Large intestine (tissue), 3 donors: ENCODE measurements at regions not wholly inside any gene's neighbourhood (a gene's known extent, or its start where the extent isn't known, plus 50 kb on each side); places are given as distances from the start of the nearest gene placed in this dataset.
"Not testable (repeated sequence)": the region's sequence is repeated elsewhere in the genome, so short reads cannot be mapped to it uniquely, and the experiment has no call there.

ENCODE experiments used
- DNase-seq, 2 donors: peaks; one replicate each; pipeline versions ENCODE4 v3.0.0 to v3.0.0-alpha.2; 2013
- H3K27ac ChIP-seq: one replicate; pipeline ENCODE4 v1.5.1; 2013; ENCODE audit warnings: low read length
- H3K27me3 ChIP-seq: 2 replicates; pipeline ENCODE4 v1.6.1; 2013; ENCODE audit warnings: low read length; ENCODE audit not compliant: control insufficient read depth, insufficient read depth
- H3K36me3 ChIP-seq: 2 replicates; pipeline ENCODE4 v1.6.1; 2013; ENCODE audit warnings: low read length; ENCODE audit not compliant: control insufficient read depth, insufficient read depth
- H3K4me1 ChIP-seq: one replicate; pipeline ENCODE4 v1.6.1; 2013; ENCODE audit warnings: low read length; ENCODE audit not compliant: control insufficient read depth, insufficient read depth
- H3K4me3 ChIP-seq: one replicate; pipeline ENCODE4 v1.5.1; 2013; ENCODE audit warnings: low read length
- H3K9me3 ChIP-seq: one replicate; pipeline ENCODE4 v1.6.1; 2013; ENCODE audit warnings: mild to moderate bottlenecking, low read depth, low read length, moderate library complexity; ENCODE audit not compliant: control insufficient read depth
- WGBS: methylation state at CpG from one replicate; pipeline ENCODE4 v1.1.5; 2013; ENCODE audit warnings: low lambda C conversion rate; ENCODE audit not compliant: insufficient coverage; 5-methylcytosine and 5-hydroxymethylcytosine counted together

DNA sequence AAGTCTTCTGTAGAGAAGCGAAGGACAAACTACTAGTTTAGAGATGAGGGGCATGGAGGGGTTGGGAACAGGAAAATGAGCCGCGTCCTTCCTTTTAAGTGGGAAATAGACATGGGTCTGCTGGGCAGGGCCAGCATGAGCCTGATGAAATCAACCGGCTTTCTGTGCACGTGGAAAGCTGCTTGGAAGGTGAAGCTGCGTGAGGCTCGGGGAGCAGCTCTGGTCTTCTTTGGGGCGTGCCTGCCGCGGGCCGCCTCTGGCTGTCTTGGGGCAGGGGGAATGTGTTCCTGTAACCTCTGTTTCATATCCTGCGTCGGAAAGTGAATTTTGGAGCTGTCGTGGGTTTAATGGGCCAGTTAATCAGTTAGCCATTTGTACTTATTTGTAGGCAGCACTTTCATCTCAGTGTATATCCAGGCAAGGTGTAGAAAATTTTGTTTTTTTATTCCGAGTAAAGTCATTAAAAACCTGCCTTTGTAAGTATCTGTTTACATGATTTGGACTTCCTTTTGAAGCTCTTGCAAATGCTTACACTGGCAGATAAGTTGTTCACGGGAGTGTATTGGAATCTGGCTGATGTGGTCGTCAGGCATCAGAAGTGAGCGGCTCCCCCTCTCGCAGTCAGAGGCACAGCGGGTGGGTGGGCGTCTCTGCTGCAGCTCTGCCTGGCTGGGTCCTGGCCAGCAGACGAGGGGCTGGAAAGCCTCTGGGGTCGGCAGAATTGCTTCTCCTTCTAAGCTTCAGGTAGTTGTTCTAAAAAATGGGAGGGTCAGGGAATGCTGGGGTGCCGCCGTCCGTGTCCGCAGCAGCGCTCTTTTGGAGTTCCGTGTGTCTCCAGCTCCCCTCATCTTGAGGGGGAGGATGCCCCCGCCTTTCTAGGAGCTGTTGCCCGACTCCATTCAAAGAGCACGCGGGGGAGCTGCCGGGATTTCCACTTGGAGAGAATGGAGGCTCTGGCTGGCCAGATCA, 70.5 kb upstream of the HGFAC start:
- H3K27ac ChIP-seq: no peak overlapping the region
- H3K4me1 ChIP-seq: peaks cover 11% of the 10 kb centered on the region

DNA sequence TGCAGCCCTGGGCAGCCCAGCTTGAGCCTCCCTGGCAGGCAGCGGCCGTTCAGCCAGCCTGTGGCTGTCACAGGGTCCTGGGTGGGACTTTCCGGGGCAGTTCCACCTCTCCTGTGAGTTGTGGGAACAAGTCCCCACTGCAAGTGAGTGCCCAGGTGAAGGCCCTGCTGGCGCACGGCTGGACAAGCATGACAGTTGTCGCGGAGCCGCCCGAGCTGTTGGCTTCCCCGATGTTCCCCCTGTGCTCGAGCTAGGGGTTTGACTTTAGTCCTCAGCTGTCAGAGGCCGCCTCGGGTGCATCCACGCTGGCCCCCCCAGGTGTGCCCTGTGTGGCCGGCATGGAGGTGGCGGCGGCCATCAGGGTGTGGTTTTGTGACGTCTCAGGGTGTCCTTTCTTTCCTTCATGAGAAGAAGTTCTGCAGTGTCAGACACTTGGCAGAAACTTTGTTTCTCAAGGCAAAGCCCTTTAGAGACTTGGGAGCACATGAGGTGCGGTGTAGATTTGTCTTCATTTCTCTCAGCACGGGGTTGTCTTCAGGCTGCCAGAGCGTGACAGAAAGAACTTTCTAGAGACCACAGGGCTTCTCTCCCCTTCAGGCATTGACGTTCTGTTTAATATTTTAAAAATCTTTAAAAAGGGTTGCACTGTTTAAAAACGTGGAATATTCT, 69.4 kb upstream of the HGFAC start:
- Histone ChIP-seq H3K27ac (no peak overlapping the region), H3K36me3 (peaks cover 8% of the 10 kb centered on the region), H3K4me3 (no peak overlapping the region), H3K27me3 (no peaks in the 10 kb centered on the region), H3K4me1 (peaks cover 7% of the 10 kb centered on the region), H3K9me3 (no peaks in the 10 kb centered on the region)
- DNase-seq: no peak
- WGBS: 86% methylated on average over 1 of the region's 23 CpGs

More for the DNA sequence above, 70.5 kb upstream of the HGFAC start:
- no peak for DNase-seq
- WGBS: 100% methylated on average over 1 of the region's 34 CpGs
- H3K9me3 ChIP-seq: no peaks in the 10 kb centered on the region
- peaks cover 7% of the 10 kb centered on the region for H3K36me3 ChIP-seq
- H3K4me3 ChIP-seq: no peak overlapping the region
- H3K27me3 ChIP-seq: no peaks in the 10 kb centered on the region

DNA sequence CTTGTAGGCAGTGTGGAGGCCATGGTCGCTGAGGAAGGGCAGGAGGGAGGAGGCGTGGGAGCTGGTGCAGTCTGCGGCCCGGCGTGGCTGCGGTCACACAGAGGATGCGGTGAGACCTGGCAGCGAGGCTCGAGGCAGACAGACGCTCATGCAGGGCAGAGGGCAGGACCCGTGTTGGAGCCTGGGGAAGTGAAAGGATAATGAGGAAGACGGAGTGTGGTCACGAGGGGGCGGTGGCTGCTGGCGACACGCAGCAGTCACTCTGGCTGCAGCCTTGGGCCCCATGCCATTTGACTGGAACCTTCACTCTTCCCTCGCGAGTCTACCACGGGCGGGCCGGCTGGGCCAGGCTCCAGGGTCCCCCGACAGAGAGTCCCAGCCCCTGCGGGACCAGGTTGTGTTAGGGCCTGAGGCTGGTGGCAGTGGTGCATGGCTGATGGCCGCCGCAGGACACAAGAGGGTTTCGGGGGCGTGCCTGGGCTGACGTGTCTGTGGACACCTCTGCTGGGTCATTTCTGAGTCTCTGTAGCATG, 68.8 kb upstream of the HGFAC start:
- WGBS: 93% methylated on average over 2 of the region's 28 CpGs
- H3K4me3 ChIP-seq: no peak overlapping the region
- peaks cover 7% of the 10 kb centered on the region for H3K4me1 ChIP-seq
- peaks cover 8% of the 10 kb centered on the region for H3K36me3 ChIP-seq
- H3K9me3 ChIP-seq: no peaks in the 10 kb centered on the region
- H3K27me3 ChIP-seq: no peaks in the 10 kb centered on the region
- H3K27ac ChIP-seq: no peak overlapping the region
- DNase-seq: no peak

DNA sequence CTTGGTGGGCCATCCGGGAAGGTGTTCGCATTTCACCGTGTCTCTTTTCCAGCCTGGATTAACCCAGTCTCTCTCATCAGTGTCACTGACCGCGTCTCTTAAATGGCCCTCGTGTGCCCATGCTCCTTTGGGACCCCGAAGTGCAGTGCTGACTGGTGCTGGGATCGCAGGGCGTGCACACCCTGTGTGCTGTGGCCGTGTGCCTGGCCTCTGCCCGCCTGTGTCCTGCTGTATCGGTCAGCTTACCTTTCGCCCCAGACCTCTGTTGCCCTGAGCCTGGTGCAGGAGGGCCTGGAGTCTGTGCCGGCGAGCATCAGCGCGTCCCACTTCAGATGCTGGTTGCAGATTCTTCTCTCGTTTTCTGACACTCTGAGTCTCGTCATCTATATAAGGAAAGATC, 68.3 kb upstream of the HGFAC start:
- Histone ChIP-seq H3K4me3 (no peak overlapping the region), H3K4me1 (peaks cover 7% of the 10 kb centered on the region), H3K9me3 (no peaks in the 10 kb centered on the region), H3K36me3 (peaks cover 8% of the 10 kb centered on the region), H3K27ac (no peak overlapping the region), H3K27me3 (no peaks in the 10 kb centered on the region)
- no peak for DNase-seq
- no CpG with 5 or more reads among the region's 19 CpGs for WGBS

DNA sequence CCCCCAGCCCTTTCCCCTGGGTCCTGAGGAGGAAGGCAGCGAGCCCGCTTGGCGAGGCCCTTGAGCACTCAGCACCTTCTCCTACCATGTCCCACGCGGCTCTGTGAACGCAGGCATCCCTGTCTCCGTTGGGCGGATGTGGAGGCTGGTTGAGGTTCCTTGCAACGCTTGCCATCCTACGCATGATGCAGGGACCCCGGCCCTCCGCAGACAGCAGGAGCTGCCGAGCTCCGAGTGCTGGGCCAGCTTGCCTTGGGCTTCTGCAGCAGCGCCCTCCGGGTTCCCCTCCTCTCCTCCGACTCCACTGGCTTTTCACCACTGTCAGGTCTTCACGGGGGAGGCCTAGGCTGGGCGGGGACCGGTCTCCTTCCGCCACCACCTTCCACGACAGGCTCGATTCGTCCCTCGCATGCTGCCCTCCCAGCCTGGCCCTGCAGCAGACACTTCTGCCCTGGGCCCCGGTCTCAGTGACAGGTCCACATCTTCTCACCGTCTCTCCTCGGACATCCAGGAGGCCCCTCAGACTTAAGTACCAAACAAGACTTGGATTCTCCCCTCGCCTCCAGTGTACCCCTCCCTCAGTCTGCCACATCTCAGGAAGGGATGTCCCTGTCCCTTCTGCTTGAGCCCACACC, 67.6 kb upstream of the HGFAC start:
- H3K27me3 ChIP-seq: no peaks in the 10 kb centered on the region
- H3K4me3 ChIP-seq: no peak overlapping the region
- DNase-seq: no peak
- peaks cover 7% of the 10 kb centered on the region for H3K4me1 ChIP-seq
- no peak overlapping the region for H3K27ac ChIP-seq
- H3K36me3 ChIP-seq: peaks cover 8% of the 10 kb centered on the region
- H3K9me3 ChIP-seq: no peaks in the 10 kb centered on the region
- no CpG with 5 or more reads among the region's 29 CpGs for WGBS

DNA sequence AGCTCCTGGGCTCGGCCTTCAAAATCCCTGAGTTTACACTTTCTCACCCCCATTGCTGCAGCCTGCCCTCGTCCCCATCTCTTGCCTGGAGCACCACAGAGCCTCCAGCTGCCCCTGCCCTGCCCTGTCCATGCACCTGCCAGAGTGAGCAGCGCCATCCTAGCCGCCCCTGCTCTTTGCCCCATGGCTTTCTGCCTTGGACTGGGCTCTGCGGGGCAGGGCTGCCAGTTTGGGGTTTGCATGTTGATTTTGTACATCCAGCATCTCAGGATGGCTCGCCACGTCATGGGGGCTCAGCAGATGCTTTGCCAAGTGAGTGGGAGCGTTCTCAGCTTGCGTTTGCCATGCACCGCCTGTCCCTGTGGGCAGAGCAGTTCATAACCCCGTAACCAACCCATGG, 67.1 kb upstream of the HGFAC start:
- no CpG with 5 or more reads among the region's 11 CpGs for WGBS
- Histone ChIP-seq H3K27ac (no peak overlapping the region), H3K4me1 (peaks cover 5% of the 10 kb centered on the region), H3K4me3 (no peak overlapping the region), H3K27me3 (no peaks in the 10 kb centered on the region), H3K36me3 (peaks cover 8% of the 10 kb centered on the region), H3K9me3 (no peaks in the 10 kb centered on the region)
- no peak for DNase-seq

DNA sequence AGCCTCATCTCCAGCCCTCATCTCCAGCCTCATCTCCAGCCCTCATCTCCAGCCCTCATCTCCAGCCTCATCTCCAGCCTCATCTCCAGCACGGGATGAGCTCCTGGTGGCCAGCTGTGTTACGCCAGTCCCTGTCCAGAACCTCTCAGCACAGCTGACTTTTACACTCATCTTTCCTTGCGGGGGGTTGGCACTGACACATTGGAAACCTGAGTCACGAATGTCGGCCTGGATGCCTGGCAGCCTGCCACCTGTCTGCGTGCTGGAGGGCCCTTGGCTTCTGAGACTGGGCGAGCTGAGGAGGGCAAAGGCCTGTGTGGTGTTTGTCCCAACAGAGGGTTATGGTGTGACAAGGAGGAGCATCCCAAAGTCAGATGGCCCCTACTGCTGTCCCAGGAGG, 66.1 kb upstream of the HGFAC start:
- Histone ChIP-seq H3K36me3 (peaks cover 8% of the 10 kb centered on the region), H3K27ac (no peak overlapping the region), H3K4me1 (no peaks in the 10 kb centered on the region), H3K9me3 (peaks cover 6% of the 10 kb centered on the region), H3K27me3 (no peaks in the 10 kb centered on the region), H3K4me3 (no peak overlapping the region)
- DNase-seq: no peak
- WGBS: no CpG with 5 or more reads among the region's 7 CpGs

DNA sequence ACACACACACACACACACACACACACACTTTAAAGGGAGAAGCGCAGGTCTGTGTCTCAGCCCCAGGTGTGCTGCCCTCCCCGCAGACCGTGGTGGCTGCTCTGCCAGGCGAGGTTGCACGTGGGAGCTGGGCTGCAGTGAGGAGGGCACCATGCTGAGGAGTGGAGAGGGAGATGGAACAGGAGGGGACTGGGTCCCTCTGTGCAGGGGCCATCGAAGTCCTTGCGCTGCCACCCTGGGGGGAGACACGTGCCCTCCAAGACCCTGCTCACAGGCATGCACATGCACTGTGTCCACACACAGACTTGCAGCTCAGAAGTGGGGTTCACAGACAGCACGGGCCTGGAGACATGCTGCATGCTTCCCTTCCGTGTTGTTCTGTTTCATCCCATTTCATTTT, 65.5 kb upstream of the HGFAC start:
- Histone ChIP-seq H3K36me3 (peaks cover 8% of the 10 kb centered on the region), H3K27me3 (no peaks in the 10 kb centered on the region), H3K27ac (no peak overlapping the region), H3K4me3 (no peak overlapping the region), H3K4me1 (no peaks in the 10 kb centered on the region), H3K9me3 (peaks cover 6% of the 10 kb centered on the region)
- WGBS: no CpG with 5 or more reads among the region's 10 CpGs
- DNase-seq: no peak

DNA sequence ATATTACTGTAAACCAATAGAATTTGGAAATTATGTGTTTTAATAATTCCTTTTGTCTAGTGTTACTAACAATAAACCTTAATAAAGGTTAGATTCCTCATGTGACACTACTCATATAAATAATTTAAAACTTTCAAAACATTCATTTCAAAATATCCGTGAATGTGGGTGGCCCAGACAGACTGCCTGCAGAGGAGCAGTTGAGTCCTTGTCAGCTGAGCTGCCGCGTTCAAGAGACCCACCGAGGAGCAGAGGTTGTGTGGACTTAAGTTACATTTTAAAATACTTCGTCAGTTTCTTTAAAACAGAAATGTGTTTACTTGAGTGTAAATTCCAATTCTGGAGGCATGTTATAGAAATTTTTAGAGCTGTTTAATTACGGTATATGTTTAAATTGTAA, 64.2 kb upstream of the HGFAC start:
- DNase-seq: no peak
- Histone ChIP-seq H3K27ac (no peak overlapping the region), H3K36me3 (peaks cover 8% of the 10 kb centered on the region), H3K9me3 (peaks cover 6% of the 10 kb centered on the region), H3K4me1 (no peaks in the 10 kb centered on the region), H3K4me3 (no peak overlapping the region), H3K27me3 (no peaks in the 10 kb centered on the region)
- 100% methylated on average over 5 of the region's 6 CpGs for WGBS

DNA sequence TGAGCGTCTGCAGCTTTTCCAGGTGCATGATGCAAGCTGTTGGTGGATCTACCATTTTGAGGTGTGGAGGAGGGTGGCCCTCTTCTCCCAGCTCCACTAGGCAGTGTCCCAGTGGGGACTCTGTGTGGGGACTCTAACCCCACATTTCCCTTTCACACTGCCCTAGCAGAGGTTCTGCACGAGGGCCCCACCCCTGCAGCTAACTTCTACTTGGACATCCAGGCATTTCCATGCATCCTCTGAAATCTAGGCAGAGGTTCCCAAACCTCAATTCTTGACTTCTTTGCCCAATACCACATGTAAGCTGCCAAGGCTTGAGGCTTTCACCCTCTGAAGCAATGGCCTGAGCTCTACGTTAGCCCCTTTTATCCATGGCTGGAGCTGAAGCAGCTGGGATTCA, 61.4 kb upstream of the HGFAC start:
- not testable (repeated sequence) for H3K36me3 ChIP-seq, H3K4me3 ChIP-seq, H3K4me1 ChIP-seq, H3K27ac ChIP-seq, DNase-seq, H3K9me3 ChIP-seq, H3K27me3 ChIP-seq
- WGBS: no CpG with 5 or more reads among the region's 3 CpGs
